ENCODE measurements at regions not wholly inside any gene's neighbourhood (a gene's known extent, or its start where the extent isn't known, plus 50 kb on each side); places are given as distances from the start of the nearest gene placed in this dataset.

DNA sequence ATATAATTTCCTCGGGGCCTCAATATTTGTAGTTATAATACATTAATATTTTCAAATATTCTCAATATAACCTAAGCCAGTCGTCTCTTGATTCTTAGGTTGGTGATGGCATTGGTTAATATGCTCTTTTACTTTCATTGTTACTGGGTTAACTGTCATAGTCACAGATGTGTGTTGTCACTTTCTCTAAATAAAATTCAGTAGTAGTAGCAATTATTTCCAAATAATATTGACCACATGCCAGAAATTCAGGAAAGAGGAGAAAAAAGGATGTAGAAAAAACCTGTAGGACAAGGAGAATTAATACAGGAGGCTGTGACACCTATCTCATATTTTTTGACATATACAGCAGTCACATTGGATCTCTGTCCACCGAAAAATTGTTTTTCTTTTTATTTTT lies 322.7 kb upstream of the SLITRK6 start:
- no peaks in the 10 kb centered on the region for H3K36me3 ChIP-seq (ENCODE audit: control insufficient read depth in 4 of 4, insufficient read depth in 3 of 4, low read depth in 1 of 4, low read length in 3 of 4)
- H3K4me1 ChIP-seq (ENCODE audit: control insufficient read depth in 4 of 4, insufficient read depth in 4 of 4, low read length in 3 of 4) = no peaks in the 10 kb centered on the region
- DNase-seq (ENCODE audit: low spot score) = no peak
- H3K27me3 ChIP-seq (ENCODE audit: control insufficient read depth in 4 of 4, insufficient read depth in 4 of 4, low read length in 3 of 4) = no peaks in the 10 kb centered on the region
- no peaks in the 10 kb centered on the region for H3K9me3 ChIP-seq (ENCODE audit: control insufficient read depth in 4 of 4, low read length in 3 of 4)
- WGBS = 58% methylated on average over 3 of the region's 3 CpGs
- H3K4me3 ChIP-seq (ENCODE audit: low read depth in 1 of 3, low read length in 3 of 3) = no peak overlapping the region
- no peak overlapping the region for H3K9ac ChIP-seq (ENCODE audit: low read depth in 1 of 2, low read length in 2 of 2)
- no peak for TF ChIP-seq RXRA (IDR thresholded peaks at IDR 0.05)
- TF ChIP-seq TAF1 (conservative IDR thresholded peaks at IDR 0.05) = no peak
- TF ChIP-seq GABPA (IDR thresholded peaks at IDR 0.05 in 1 of 2, conservative IDR thresholded peaks at IDR 0.05 in 1 of 2) = no peak
- no peak for TF ChIP-seq FOXA2 (IDR thresholded peaks at IDR 0.05)
- no peak overlapping the region for H3K27ac ChIP-seq (ENCODE audit: low read depth in 1 of 2, low read length in 2 of 2)

DNA sequence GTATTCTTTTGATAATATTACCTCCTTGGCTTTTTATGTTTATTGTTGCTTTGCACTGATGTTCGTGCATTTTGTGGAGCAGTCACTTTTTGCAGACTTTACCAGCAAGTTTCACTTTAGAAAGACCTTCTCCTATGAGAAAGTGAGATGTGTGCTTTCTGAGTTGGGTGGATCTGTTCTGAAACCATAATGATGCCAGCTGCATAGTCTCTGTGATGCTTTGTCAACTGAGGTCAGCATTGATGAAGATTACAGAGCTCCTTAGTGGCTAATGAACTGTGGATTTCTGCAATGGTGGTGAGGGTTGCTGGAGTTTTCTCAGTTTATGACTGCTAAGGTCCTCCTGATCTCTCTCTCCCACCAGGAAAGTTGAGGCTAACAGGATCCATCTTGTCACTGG lies 309.9 kb upstream of the SLITRK6 start:
- Histone ChIP-seq H3K36me3 (ENCODE audit: control insufficient read depth in 4 of 4, insufficient read depth in 3 of 4, low read depth in 1 of 4, low read length in 3 of 4) (no peaks in the 10 kb centered on the region), H3K27ac (ENCODE audit: low read depth in 1 of 2, low read length in 2 of 2) (no peak overlapping the region), H3K27me3 (ENCODE audit: control insufficient read depth in 4 of 4, insufficient read depth in 4 of 4, low read length in 3 of 4) (no peaks in the 10 kb centered on the region), H3K9ac (ENCODE audit: low read depth in 1 of 2, low read length in 2 of 2) (no peak overlapping the region), H3K4me1 (ENCODE audit: control insufficient read depth in 4 of 4, insufficient read depth in 4 of 4, low read length in 3 of 4) (no peaks in the 10 kb centered on the region), H3K4me3 (ENCODE audit: low read depth in 1 of 3, low read length in 3 of 3) (no peak overlapping the region), H3K9me3 (ENCODE audit: control insufficient read depth in 4 of 4, low read length in 3 of 4) (peaks cover 0 to 3% (median 0%) of the 10 kb centered on the region in 4 donors)
- 60% methylated on average over 1 of the region's 1 CpG for WGBS
- no peak for TF ChIP-seq SP1 (IDR thresholded peaks at IDR 0.05)
- no peak for TF ChIP-seq RXRA (IDR thresholded peaks at IDR 0.05)
- TF ChIP-seq, protein P1, sequence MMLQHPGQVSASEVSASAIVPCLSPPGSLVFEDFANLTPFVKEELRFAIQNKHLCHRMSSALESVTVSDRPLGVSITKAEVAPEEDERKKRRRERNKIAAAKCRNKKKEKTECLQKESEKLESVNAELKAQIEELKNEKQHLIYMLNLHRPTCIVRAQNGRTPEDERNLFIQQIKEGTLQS (IDR thresholded peaks at IDR 0.05) = no peak
- no peak for TF ChIP-seq RAD21 (IDR thresholded peaks at IDR 0.05)
- no peak for TF ChIP-seq HNF4A (conservative IDR thresholded peaks at IDR 0.05)
- TF ChIP-seq GABPA (IDR thresholded peaks at IDR 0.05 in 1 of 2, conservative IDR thresholded peaks at IDR 0.05 in 1 of 2) = no peak
- TF ChIP-seq, protein P2, sequence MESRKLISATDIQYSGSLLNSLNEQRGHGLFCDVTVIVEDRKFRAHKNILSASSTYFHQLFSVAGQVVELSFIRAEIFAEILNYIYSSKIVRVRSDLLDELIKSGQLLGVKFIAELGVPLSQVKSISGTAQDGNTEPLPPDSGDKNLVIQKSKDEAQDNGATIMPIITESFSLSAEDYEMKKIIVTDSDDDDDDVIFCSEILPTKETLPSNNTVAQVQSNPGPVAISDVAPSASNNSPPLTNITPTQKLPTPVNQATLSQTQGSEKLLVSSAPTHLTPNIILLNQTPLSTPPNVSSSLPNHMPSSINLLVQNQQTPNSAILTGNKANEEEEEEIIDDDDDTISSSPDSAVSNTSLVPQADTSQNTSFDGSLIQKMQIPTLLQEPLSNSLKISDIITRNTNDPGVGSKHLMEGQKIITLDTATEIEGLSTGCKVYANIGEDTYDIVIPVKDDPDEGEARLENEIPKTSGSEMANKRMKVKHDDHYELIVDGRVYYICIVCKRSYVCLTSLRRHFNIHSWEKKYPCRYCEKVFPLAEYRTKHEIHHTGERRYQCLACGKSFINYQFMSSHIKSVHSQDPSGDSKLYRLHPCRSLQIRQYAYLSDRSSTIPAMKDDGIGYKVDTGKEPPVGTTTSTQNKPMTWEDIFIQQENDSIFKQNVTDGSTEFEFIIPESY (IDR thresholded peaks at IDR 0.05) = no peak
- TF ChIP-seq, protein P3, sequence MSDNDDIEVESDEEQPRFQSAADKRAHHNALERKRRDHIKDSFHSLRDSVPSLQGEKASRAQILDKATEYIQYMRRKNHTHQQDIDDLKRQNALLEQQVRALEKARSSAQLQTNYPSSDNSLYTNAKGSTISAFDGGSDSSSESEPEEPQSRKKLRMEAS (IDR thresholded peaks at IDR 0.05) = no peak
- TF ChIP-seq, protein P4, sequence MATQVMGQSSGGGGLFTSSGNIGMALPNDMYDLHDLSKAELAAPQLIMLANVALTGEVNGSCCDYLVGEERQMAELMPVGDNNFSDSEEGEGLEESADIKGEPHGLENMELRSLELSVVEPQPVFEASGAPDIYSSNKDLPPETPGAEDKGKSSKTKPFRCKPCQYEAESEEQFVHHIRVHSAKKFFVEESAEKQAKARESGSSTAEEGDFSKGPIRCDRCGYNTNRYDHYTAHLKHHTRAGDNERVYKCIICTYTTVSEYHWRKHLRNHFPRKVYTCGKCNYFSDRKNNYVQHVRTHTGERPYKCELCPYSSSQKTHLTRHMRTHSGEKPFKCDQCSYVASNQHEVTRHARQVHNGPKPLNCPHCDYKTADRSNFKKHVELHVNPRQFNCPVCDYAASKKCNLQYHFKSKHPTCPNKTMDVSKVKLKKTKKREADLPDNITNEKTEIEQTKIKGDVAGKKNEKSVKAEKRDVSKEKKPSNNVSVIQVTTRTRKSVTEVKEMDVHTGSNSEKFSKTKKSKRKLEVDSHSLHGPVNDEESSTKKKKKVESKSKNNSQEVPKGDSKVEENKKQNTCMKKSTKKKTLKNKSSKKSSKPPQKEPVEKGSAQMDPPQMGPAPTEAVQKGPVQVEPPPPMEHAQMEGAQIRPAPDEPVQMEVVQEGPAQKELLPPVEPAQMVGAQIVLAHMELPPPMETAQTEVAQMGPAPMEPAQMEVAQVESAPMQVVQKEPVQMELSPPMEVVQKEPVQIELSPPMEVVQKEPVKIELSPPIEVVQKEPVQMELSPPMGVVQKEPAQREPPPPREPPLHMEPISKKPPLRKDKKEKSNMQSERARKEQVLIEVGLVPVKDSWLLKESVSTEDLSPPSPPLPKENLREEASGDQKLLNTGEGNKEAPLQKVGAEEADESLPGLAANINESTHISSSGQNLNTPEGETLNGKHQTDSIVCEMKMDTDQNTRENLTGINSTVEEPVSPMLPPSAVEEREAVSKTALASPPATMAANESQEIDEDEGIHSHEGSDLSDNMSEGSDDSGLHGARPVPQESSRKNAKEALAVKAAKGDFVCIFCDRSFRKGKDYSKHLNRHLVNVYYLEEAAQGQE (IDR thresholded peaks at IDR 0.05) = no peak
- no peak for DNase-seq (ENCODE audit: low spot score)

DNA sequence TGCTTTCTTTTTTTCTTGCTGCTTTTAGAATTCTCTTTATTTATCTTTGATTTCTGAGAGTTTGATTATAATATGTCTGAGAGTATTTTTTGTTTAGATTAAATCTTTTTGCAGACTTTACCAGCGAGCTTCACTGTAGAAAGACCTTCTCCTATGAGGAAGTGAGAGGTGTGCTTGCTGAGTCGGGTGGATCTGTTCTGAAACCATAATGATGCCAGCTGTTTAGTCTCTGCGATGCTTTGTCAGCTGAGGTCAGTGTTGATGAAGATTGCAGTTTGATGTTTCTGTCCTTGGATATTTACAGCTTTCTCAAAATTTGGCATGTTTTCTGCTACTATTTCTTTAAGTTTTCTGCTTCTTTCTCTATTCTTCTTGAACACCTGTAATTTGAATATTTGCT lies 309.1 kb upstream of the SLITRK6 start:
- Histone ChIP-seq H3K36me3 (ENCODE audit: control insufficient read depth in 4 of 4, insufficient read depth in 3 of 4, low read depth in 1 of 4, low read length in 3 of 4) (no peaks in the 10 kb centered on the region), H3K4me3 (ENCODE audit: low read depth in 1 of 3, low read length in 3 of 3) (no peak overlapping the region), H3K27me3 (ENCODE audit: control insufficient read depth in 4 of 4, insufficient read depth in 4 of 4, low read length in 3 of 4) (no peaks in the 10 kb centered on the region), H3K9ac (ENCODE audit: low read depth in 1 of 2, low read length in 2 of 2) (no peak overlapping the region), H3K27ac (ENCODE audit: low read depth in 1 of 2, low read length in 2 of 2) (no peak overlapping the region), H3K4me1 (ENCODE audit: control insufficient read depth in 4 of 4, insufficient read depth in 4 of 4, low read length in 3 of 4) (no peaks in the 10 kb centered on the region), H3K9me3 (ENCODE audit: control insufficient read depth in 4 of 4, low read length in 3 of 4) (peaks cover 0 to 3% (median 0%) of the 10 kb centered on the region in 4 donors)
- DNase-seq (ENCODE audit: low spot score) = no peak
- no peak for TF ChIP-seq NR2F2 (IDR thresholded peaks at IDR 0.05)
- TF ChIP-seq HNF4A (conservative IDR thresholded peaks at IDR 0.05) = no peak
- TF ChIP-seq JUND (IDR thresholded peaks at IDR 0.05) = no peak
- TF ChIP-seq, protein P4 (IDR thresholded peaks at IDR 0.05) = no peak
- no peak for TF ChIP-seq TAF1 (conservative IDR thresholded peaks at IDR 0.05)
- TF ChIP-seq HNF4G (IDR thresholded peaks at IDR 0.05) = no peak
- TF ChIP-seq FOXA1 (IDR thresholded peaks at IDR 0.05) = no peak
- TF ChIP-seq GABPA (IDR thresholded peaks at IDR 0.05 in 1 of 2, conservative IDR thresholded peaks at IDR 0.05 in 1 of 2) = no peak
- TF ChIP-seq, protein P2 (IDR thresholded peaks at IDR 0.05) = no peak
- WGBS = 67% methylated on average over 3 of the region's 3 CpGs

All from liver (tissue), 7 donors.